HCT116 (cell line): ENCODE measurements at regions not wholly inside any gene's neighbourhood (a gene's known extent, or its start where the extent isn't known, plus 50 kb on each side); places are given as distances from the start of the nearest gene placed in this dataset.
A peak's percentile ranks its signal among the peaks of the same experiment; 100 is the strongest.

Source experiments
- ATAC-seq: fragments of 200-7000 bp; cut with Tn5 transposase; 2 replicates; pipeline ENCODE4 v1.9.1; 2020; ENCODE audit warnings: mild to moderate bottlenecking, moderate library complexity
- BruUV-seq: library from RNA; stranded (reverse); fragments of 400-500 nt; replicated peaks from 2 replicates; lab custom pipeline; 2021; lab: Mats Ljungman, UMichigan
- CTCF ChIA-PET: fragments of 300-600 bp; sonication (Branson Sonifier 250); formaldehyde crosslinking; loops from one replicate; lab custom pipeline; 2021; ENCODE audit warnings: antibody characterized with exemption; lab: Charles Lee
- POLR2A ChIA-PET: fragments of 300-600, 350-600 bp; sonication (Branson Sonifier 250); formaldehyde crosslinking; loops from one replicate; lab custom pipeline; 2021; ENCODE audit warnings: antibody characterized with exemption; lab: Charles Lee
- RAD21 ChIA-PET, 2 experiments: fragments of 300-600 bp; sonication (Branson Sonifier 250); formaldehyde crosslinking; loops; one replicate each; lab custom pipeline; 2023; ENCODE audit warnings: low total read pairs in 2 of 2; ENCODE audit not compliant: uncharacterized antibody in 2 of 2, unreplicated experiment in 2 of 2, low non-redundant PET in 1 of 2; lab: Charles Lee
- DNase-seq: peaks from one replicate; pipeline ENCODE4 v3.0.0-alpha.2; 2010; ENCODE audit warnings: low read depth, low spot score
- H2AFZ ChIP-seq: fragments of 200-600 bp; shearing (Covaris generic), sonication (generic); 2 replicates; pipeline ENCODE4 v1.6.1; 2017; ENCODE audit warnings: low read depth, mixed run types, mixed read lengths, antibody characterized with exemption, low read length; ENCODE audit not compliant: poor library complexity, severe bottlenecking
- H3K27ac ChIP-seq: 2 replicates; pipeline ENCODE4 v1.5.1; 2012; ENCODE audit warnings: low read depth, low read length
- H3K27me3 ChIP-seq: fragments of 200-600 bp; sonication (generic); 2 replicates; pipeline ENCODE4 v1.6.1; 2016; ENCODE audit warnings: mixed run types, low read length, mixed read lengths; ENCODE audit not compliant: insufficient read depth
- H3K36me3 ChIP-seq, 2 experiments: fragments of 200-500 bp in 1 of 2; fragments of 200-600 bp in 1 of 2; sonication (Bioruptor generic) in 1 of 2; sonication (generic) in 1 of 2; 2 replicates each; pipeline versions ENCODE4 v1.5.1 to v1.6.1; 2014 to 2016; ENCODE audit warnings: low read length in 2 of 2, inconsistent platforms in 1 of 2, mixed read lengths in 1 of 2, mixed run types in 1 of 2; ENCODE audit not compliant: insufficient read depth in 2 of 2, control insufficient read depth in 1 of 2
- H3K4me1 ChIP-seq, 2 experiments: fragments of 200-600 bp in 1 of 2; sonication (generic) in 1 of 2; 2 replicates each; pipeline versions ENCODE4 v1.5.1 to v1.6.1; 2012 to 2017; ENCODE audit warnings: low read length in 2 of 2, inconsistent platforms in 1 of 2, mild to moderate bottlenecking in 1 of 2, mixed read lengths in 1 of 2, mixed run types in 1 of 2, moderate library complexity in 1 of 2; ENCODE audit not compliant: insufficient read depth in 2 of 2, control insufficient read depth in 1 of 2
- H3K4me2 ChIP-seq: fragments of 200-600 bp; sonication (generic); 2 replicates; pipeline ENCODE4 v1.6.1; 2017; ENCODE audit warnings: mixed run types, low read length, mixed read lengths
- H3K4me3 ChIP-seq, 2 experiments: fragments of 200-600 bp in 1 of 2; sonication (generic) in 1 of 2; replicated peaks in 1 of 2; 2 replicates each; pipeline ENCODE4 v1.5.1; 2011 to 2016; ENCODE audit warnings: low read length in 2 of 2, control low read depth in 1 of 2, low read depth in 1 of 2, mild to moderate bottlenecking in 1 of 2, mixed read lengths in 1 of 2, mixed run types in 1 of 2
- H3K79me2 ChIP-seq: fragments of 200-600 bp; sonication (generic); 2 replicates; pipeline ENCODE4 v1.6.1; 2017; ENCODE audit warnings: mild to moderate bottlenecking, mixed run types, low read length, moderate library complexity, mixed read lengths; ENCODE audit not compliant: insufficient read depth
- H3K9ac ChIP-seq: fragments of 200-600 bp; sonication (generic); 2 replicates; pipeline ENCODE4 v1.6.1; 2016; ENCODE audit warnings: low read length, mixed read lengths
- H3K9me2 ChIP-seq: fragments of 200-600 bp; sonication (generic), shearing (Covaris generic); 2 replicates; pipeline ENCODE4 v1.6.1; 2017; ENCODE audit warnings: mixed run types, mild to moderate bottlenecking, moderate library complexity; ENCODE audit not compliant: insufficient read depth
- H3K9me3 ChIP-seq, 2 experiments: fragments of 200-500 bp in 1 of 2; fragments of 200-600 bp in 1 of 2; sonication (Bioruptor generic) in 1 of 2; sonication (generic) in 1 of 2; 2 replicates each; pipeline ENCODE4 v1.6.1; 2014 to 2017; ENCODE audit warnings: low read length in 2 of 2, mixed read lengths in 2 of 2, inconsistent platforms in 1 of 2, low read depth in 1 of 2, mild to moderate bottlenecking in 1 of 2, mixed run types in 1 of 2, moderate library complexity in 1 of 2; ENCODE audit not compliant: control insufficient read depth in 1 of 2, insufficient read depth in 1 of 2
- H4K20me1 ChIP-seq: fragments of 200-600 bp; sonication (generic), shearing (Covaris generic); 2 replicates; pipeline ENCODE4 v1.6.1; 2017; ENCODE audit warnings: mixed run types, mild to moderate bottlenecking, moderate library complexity; ENCODE audit not compliant: insufficient read depth
- CBX3 ChIP-seq: IDR thresholded peaks from 2 replicates; pipeline ENCODE4 v1.6.1; 2012; ENCODE audit warnings: low read depth
- CTCF ChIP-seq, 3 experiments: fragments of 200-600 bp in 1 of 3; sonication (generic) in 1 of 3; IDR thresholded peaks in 2 of 3; conservative IDR thresholded peaks in 1 of 3; 2 replicates each; pipeline ENCODE4 v1.5.1; 2012 to 2017; ENCODE audit warnings: low read depth in 2 of 3, low read length in 2 of 3, antibody characterized with exemption in 1 of 3, borderline replicate concordance in 1 of 3, control low read depth in 1 of 3, mild to moderate bottlenecking in 1 of 3, mixed read lengths in 1 of 3, mixed run types in 1 of 3, moderate library complexity in 1 of 3; ENCODE audit not compliant: insufficient read depth in 1 of 3
- EZH2phosphoT487 ChIP-seq: fragments of 200-600 bp; IDR thresholded peaks from 2 replicates; pipeline ENCODE4 v1.6.1; 2018; ENCODE audit warnings: antibody characterized with exemption, borderline replicate concordance
- FOSL1 ChIP-seq: IDR thresholded peaks from 2 replicates; pipeline ENCODE4 v1.6.1; 2012; ENCODE audit warnings: low read depth
- JUND ChIP-seq: IDR thresholded peaks from 2 replicates; pipeline ENCODE4 v1.6.1; 2012
- REST ChIP-seq: IDR thresholded peaks from 2 replicates; pipeline ENCODE4 v1.6.1; 2012; ENCODE audit warnings: low read depth
- SIN3A ChIP-seq: IDR thresholded peaks from 2 replicates; pipeline ENCODE4 v1.6.1; 2012; ENCODE audit warnings: low read depth
- SP1 ChIP-seq: IDR thresholded peaks from 2 replicates; pipeline ENCODE4 v1.6.1; 2012; ENCODE audit warnings: low read depth
- YY1 ChIP-seq: IDR thresholded peaks from 2 replicates; pipeline ENCODE4 v1.6.1; 2011; ENCODE audit warnings: low read length, low read depth, moderate library complexity, mild to moderate bottlenecking; ENCODE audit not compliant: insufficient replicate concordance; ENCODE audit errors: extremely low read depth
- ZFX ChIP-seq: fragments of 450-650 bp; IDR thresholded peaks from 2 replicates; pipeline ENCODE4 v1.6.1; 2017
- intact Hi-C: fragments of 100-400 bp; cut with micrococcal nuclease; formaldehyde crosslinking; loops from 2 replicates; pipeline ENCODE4 v1.10.0; 2022

- Histone ChIP-seq H3K79me2 (no peaks in the 10 kb centered on the region), H4K20me1 (no peaks in the 10 kb centered on the region), H3K9me3 (no peaks in the 10 kb centered on the region), H3K4me1 (no peaks in the 10 kb centered on the region), H3K27ac (no peak overlapping the region), H3K9ac (no peak overlapping the region), H3K4me3 (no peak overlapping the region), H3K4me2 (no peak overlapping the region), H3K36me3 (no peaks in the 10 kb centered on the region), H3K9me2 (no peaks in the 10 kb centered on the region), H3K27me3 (no peaks in the 10 kb centered on the region), H2AFZ (no peak overlapping the region)
- TF ChIP-seq SIN3A, result no peak
- TF ChIP-seq CTCF (IDR thresholded peaks at IDR 0.05 in 2 of 3, conservative IDR thresholded peaks at IDR 0.05 in 1 of 3; ENCODE audit: borderline replicate concordance in 1 of 3, insufficient read depth in 1 of 3, low read depth in 2 of 3, low read length in 2 of 3), result peak in 1 of 3 experiments; percentile 25; a peak in 1 of 6 replicates
- no peak for TF ChIP-seq SP1
- no peak for TF ChIP-seq EZH2phosphoT487
- no peak for TF ChIP-seq FOSL1
- no TSS peak for BruUV-seq
- ATAC-seq (no peak), DNase-seq (no peak)
- ChIA-PET POLR2A (no interaction called here), RAD21 (no interaction called here), CTCF (interaction anchor here (1.5 to 1.8 kb wide), 2 partner anchors 12 to 84 kb away, joined by 3 to 4 read pairs; no protein-coding TSS in a partner anchor)
- intact Hi-C loops, result no loop called here
Measured at GRCh38 chr12:85394809-85395208, 114.8 kb downstream of the ALX1 start.

GRCh38 chr12:85405262-85405661, 125.2 kb downstream of the ALX1 start:
- intact Hi-C loops, result no loop called here
- Histone ChIP-seq H2AFZ (no peak overlapping the region), H3K4me1 (no peaks in the 10 kb centered on the region), H3K9me3 (no peaks in the 10 kb centered on the region), H3K9ac (no peak overlapping the region), H3K4me3 (no peak overlapping the region), H3K9me2 (no peaks in the 10 kb centered on the region), H3K4me2 (no peak overlapping the region), H3K36me3 (no peaks in the 10 kb centered on the region), H3K27ac (no peak overlapping the region), H3K79me2 (no peaks in the 10 kb centered on the region), H3K27me3 (no peaks in the 10 kb centered on the region), H4K20me1 (no peaks in the 10 kb centered on the region)
- DNase-seq, result no peak
- no peak for TF ChIP-seq ZFX
- no peak for TF ChIP-seq REST
- TF ChIP-seq YY1, result no peak
- TF ChIP-seq JUND, result no peak
- no peak for TF ChIP-seq SP1
- no peak for TF ChIP-seq CBX3
- POLR2A ChIA-PET, result no interaction called here
- BruUV-seq, result no TSS peak
- ATAC-seq, result no peak
- CTCF ChIA-PET, result no interaction called here
- RAD21 ChIA-PET, result no interaction called here
